GM23248 (cell line): ENCODE measurements at regions not wholly inside any gene's neighbourhood (a gene's known extent, or its start where the extent isn't known, plus 50 kb on each side); places are given as distances from the start of the nearest gene placed in this dataset.
"Not testable (repeated sequence)": the region's sequence is repeated elsewhere in the genome, so short reads cannot be mapped to it uniquely, and the experiment has no call there.

ENCODE experiments used
- DNase-seq: peaks from one replicate; pipeline ENCODE4 v3.0.0-alpha.2; 2015
- H2AFZ ChIP-seq: fragments of 200-600 bp; sonication (generic); 2 replicates; pipeline ENCODE4 v1.6.1; 2016; ENCODE audit warnings: antibody characterized with exemption
- H3F3A ChIP-seq: fragments of 200-600 bp; sonication (generic); 2 replicates; pipeline ENCODE4 v1.6.1; 2016; ENCODE audit warnings: mild to moderate bottlenecking, antibody characterized with exemption, mixed run types; ENCODE audit not compliant: insufficient read depth
- H3K27ac ChIP-seq: fragments of 200-600 bp; sonication (generic); 2 replicates; pipeline ENCODE4 v1.5.1; 2016; ENCODE audit warnings: mild to moderate bottlenecking
- H3K27me3 ChIP-seq: fragments of 200-600 bp; sonication (generic); replicated peaks from 2 replicates; pipeline ENCODE4 v1.6.1; 2016; ENCODE audit warnings: mild to moderate bottlenecking; ENCODE audit not compliant: insufficient read depth
- H3K36me3 ChIP-seq: fragments of 200-600 bp; sonication (generic); 2 replicates; pipeline ENCODE4 v1.6.1; 2016; ENCODE audit warnings: low read depth, mild to moderate bottlenecking
- H3K4me1 ChIP-seq: fragments of 200-600 bp; sonication (generic); 2 replicates; pipeline ENCODE4 v1.6.1; 2016; ENCODE audit warnings: mild to moderate bottlenecking; ENCODE audit not compliant: insufficient read depth
- H3K4me2 ChIP-seq: fragments of 200-600 bp; sonication (generic); one replicate; pipeline ENCODE4 v1.6.1; 2016; ENCODE audit warnings: mild to moderate bottlenecking; ENCODE audit not compliant: unreplicated experiment
- H3K4me3 ChIP-seq: fragments of 200-600 bp; sonication (generic); 2 replicates; pipeline ENCODE4 v1.5.1; 2016; ENCODE audit warnings: mild to moderate bottlenecking
- H3K79me2 ChIP-seq: fragments of 200-600 bp; sonication (generic); 2 replicates; pipeline ENCODE4 v1.6.1; 2016; ENCODE audit warnings: mild to moderate bottlenecking; ENCODE audit not compliant: insufficient read depth
- H3K9ac ChIP-seq: fragments of 200-600 bp; sonication (generic); 2 replicates; pipeline ENCODE4 v1.6.1; 2016; ENCODE audit warnings: mild to moderate bottlenecking
- H3K9me2 ChIP-seq: fragments of 200-600 bp; sonication (generic); 2 replicates; pipeline ENCODE4 v1.6.1; 2016; ENCODE audit warnings: mixed run types, mild to moderate bottlenecking, moderate library complexity; ENCODE audit not compliant: insufficient read depth
- H3K9me3 ChIP-seq: fragments of 200-600 bp; sonication (generic); one replicate; pipeline ENCODE4 v1.6.1; 2017; ENCODE audit warnings: low read depth
- H4K20me1 ChIP-seq: fragments of 200-600 bp; sonication (generic); 2 replicates; pipeline ENCODE4 v1.6.0; 2016; ENCODE audit not compliant: insufficient read depth
- EZH2 ChIP-seq: fragments of 200-600 bp; sonication (generic); IDR thresholded peaks from 2 replicates; pipeline ENCODE4 v1.6.1; 2018; ENCODE audit warnings: antibody characterized with exemption, mild to moderate bottlenecking; ENCODE audit not compliant: insufficient read depth, poor library complexity, severe bottlenecking
- EZH2phosphoT487 ChIP-seq: fragments of 200-600 bp; sonication (generic); IDR thresholded peaks from 2 replicates; pipeline ENCODE4 v1.6.1; 2018; ENCODE audit warnings: antibody characterized with exemption, moderate library complexity, mild to moderate bottlenecking, low read depth; ENCODE audit not compliant: insufficient read depth
- WGBS, 2 experiments: methylation state at CpG; one replicate each; pipeline ENCODE4 v1.1.6; 2015 to 2017; ENCODE audit warnings: low lambda C conversion rate in 2 of 2, low coverage in 1 of 2; ENCODE audit errors: missing lambda C conversion rate in 2 of 2; 5-methylcytosine and 5-hydroxymethylcytosine counted together
- in situ Hi-C: fragments of 300-500 bp; cut with MboI; formaldehyde crosslinking; loops from 2 replicates; pipeline ENCODE4 v1.15.0; 2020

DNA sequence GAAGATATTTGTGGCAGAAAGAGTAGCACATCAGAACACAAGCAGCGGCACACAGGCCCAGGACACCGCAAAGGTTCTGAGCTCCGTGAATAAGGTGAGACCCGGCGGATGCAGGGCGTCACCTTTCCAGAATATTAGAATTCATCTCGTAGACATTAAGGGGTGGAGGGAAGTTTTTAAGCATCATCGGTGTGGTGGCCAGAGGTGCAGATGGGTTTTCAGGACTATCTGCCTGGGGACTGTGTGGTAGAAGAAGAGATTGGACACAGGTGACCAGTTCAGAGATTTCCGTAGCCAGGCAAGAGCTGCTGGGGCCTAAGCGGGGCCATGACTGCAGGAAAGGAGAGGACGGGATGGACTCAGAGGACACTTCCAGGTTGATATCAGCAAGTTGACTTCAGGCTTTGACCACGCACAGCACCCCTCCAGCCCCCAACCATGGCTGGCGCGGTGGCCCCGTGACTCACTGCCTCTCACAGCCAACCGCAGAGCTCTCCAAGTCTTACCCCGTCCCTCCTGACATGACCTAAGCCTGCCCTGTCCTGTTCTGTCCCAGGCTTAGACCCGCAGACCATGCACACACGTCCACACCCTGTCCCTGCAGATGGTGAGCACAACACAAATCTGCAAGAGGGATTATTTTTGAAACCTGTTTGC, 97.2 kb downstream of the OAT start:
- Histone ChIP-seq H3K27ac (no peak overlapping the region), H3K9me2 (no peaks in the 10 kb centered on the region), H3K79me2 (no peaks in the 10 kb centered on the region), H4K20me1 (no peaks in the 10 kb centered on the region), H2AFZ (no peak overlapping the region), H3K4me3 (no peak overlapping the region), H3F3A (no peaks in the 10 kb centered on the region), H3K4me2 (no peak overlapping the region), H3K4me1 (no peaks in the 10 kb centered on the region), H3K36me3 (no peaks in the 10 kb centered on the region), H3K9me3 (no peaks in the 10 kb centered on the region), H3K9ac (no peak overlapping the region), H3K27me3 (0 out of 2 replicates have a peak, but pooled peaks cover 2% of the 10 kb centered on the region)
- DNase-seq = no peak
- in situ Hi-C loops = no loop called here
- TF ChIP-seq EZH2phosphoT487 (no peak), EZH2 (no peak)
- WGBS, 2 experiments = 60 to 64% methylated on average over 19 of the region's 19 CpGs

DNA sequence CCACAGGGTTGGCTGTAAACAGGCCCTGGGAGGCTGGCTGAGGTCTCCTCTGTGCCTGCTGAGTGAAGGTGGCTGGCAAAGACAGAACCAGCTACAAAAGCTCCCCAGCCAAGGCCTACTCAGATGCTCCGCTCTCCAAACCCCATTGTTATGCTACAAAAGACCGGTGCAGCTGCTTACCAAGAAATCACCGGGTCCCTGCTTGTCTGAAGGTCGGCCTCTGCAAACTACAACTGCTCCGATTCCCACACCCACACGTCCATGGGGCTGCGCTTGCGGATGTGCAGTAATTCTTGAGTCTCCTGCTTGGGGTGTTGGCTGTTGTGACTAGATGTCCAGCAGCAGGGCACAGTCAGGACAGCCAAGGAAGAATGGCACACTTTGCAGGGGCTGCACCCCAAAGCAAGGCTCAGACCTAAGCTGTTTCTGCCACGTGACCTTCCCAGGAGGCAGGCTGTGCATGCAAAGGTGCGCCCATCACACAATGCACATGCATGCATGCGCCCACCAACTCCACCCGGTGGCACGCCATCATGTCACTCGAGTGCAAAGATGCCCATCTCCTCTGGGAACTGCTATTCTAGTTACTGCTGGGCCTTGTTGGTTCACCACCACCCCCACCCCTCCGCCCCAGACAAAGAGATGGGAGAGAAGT, 97.8 kb downstream of the OAT start:
- Histone ChIP-seq H3F3A (no peaks in the 10 kb centered on the region), H3K4me3 (no peak overlapping the region), H3K36me3 (no peaks in the 10 kb centered on the region), H3K9ac (no peak overlapping the region), H3K4me1 (no peaks in the 10 kb centered on the region), H3K27ac (no peak overlapping the region), H2AFZ (no peak overlapping the region), H4K20me1 (no peaks in the 10 kb centered on the region), H3K9me3 (no peaks in the 10 kb centered on the region), H3K79me2 (no peaks in the 10 kb centered on the region), H3K9me2 (no peaks in the 10 kb centered on the region), H3K4me2 (no peak overlapping the region), H3K27me3 (0 out of 2 replicates have a peak, but pooled peaks cover 5% of the 10 kb centered on the region)
- WGBS, 2 experiments = 46 to 51% methylated on average over 15 of the region's 15 CpGs
- TF ChIP-seq EZH2 = no peak
- no peak for TF ChIP-seq EZH2phosphoT487
- DNase-seq = no peak
- in situ Hi-C loops = no loop called here

DNA sequence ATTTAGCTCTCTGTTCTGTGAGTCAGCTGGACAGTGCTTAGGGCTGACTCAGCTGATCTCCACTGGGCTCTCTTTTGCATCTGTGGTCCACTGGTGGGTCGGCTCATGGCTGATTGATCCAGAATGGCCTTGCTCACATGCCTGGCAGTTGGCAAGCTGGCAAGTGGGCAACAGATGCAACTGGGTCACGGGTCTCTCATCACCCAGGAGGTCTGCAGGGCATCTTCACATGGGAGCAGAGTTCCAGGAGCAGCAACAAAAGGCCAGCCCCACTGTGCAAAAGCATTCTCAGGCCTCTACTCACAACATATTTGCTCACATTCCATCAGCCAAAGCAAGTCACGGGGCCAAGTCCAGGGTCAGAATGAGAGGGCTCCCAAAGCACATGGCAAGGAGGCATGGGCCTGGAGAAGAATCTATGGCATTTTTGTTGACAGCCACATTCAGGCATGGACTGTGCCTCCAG, 98.8 kb downstream of the OAT start:
- no peaks in the 10 kb centered on the region for H4K20me1 ChIP-seq
- H2AFZ ChIP-seq = no peak overlapping the region
- WGBS, 2 experiments = 17 to 26% methylated on average over 3 of the region's 3 CpGs
- in situ Hi-C loops = no loop called here
- H3K9ac ChIP-seq = no peak overlapping the region
- no peak overlapping the region for H3K27ac ChIP-seq
- H3K27me3 ChIP-seq = 0 out of 2 replicates have a peak, but pooled peaks cover 5% of the 10 kb centered on the region
- H3K4me2 ChIP-seq = no peak overlapping the region
- H3K4me3 ChIP-seq = no peak overlapping the region
- H3K36me3 ChIP-seq = no peaks in the 10 kb centered on the region
- H3K9me2 ChIP-seq = no peaks in the 10 kb centered on the region
- H3K4me1 ChIP-seq = no peaks in the 10 kb centered on the region
- H3K9me3 ChIP-seq = no peaks in the 10 kb centered on the region
- no peaks in the 10 kb centered on the region for H3F3A ChIP-seq
- no peaks in the 10 kb centered on the region for H3K79me2 ChIP-seq
- TF ChIP-seq EZH2phosphoT487 = no peak
- TF ChIP-seq EZH2 = no peak
- DNase-seq = peak; percentile 33

- H3K4me3 ChIP-seq, H3K27me3 ChIP-seq, H4K20me1 ChIP-seq, H3K36me3 ChIP-seq, H3F3A ChIP-seq, DNase-seq, H3K27ac ChIP-seq, H2AFZ ChIP-seq, H3K79me2 ChIP-seq, H3K4me1 ChIP-seq, H3K9me2 ChIP-seq, H3K9ac ChIP-seq, in situ Hi-C loops, H3K9me3 ChIP-seq, H3K4me2 ChIP-seq: not testable (repeated sequence)
These were observed 99.2 kb downstream of the OAT start for GRCh38 chr10:124319520-124319919.
